ENCODE measurements at regions not wholly inside any gene's neighbourhood (a gene's known extent, or its start where the extent isn't known, plus 50 kb on each side); places are given as distances from the start of the nearest gene placed in this dataset.
A peak's percentile ranks its signal among the peaks of the same experiment; 100 is the strongest.

GRCh38 chr2:51105811-51106210, 73.9 kb upstream of the NRXN1 start:
- TF ChIP-seq, protein P1, sequence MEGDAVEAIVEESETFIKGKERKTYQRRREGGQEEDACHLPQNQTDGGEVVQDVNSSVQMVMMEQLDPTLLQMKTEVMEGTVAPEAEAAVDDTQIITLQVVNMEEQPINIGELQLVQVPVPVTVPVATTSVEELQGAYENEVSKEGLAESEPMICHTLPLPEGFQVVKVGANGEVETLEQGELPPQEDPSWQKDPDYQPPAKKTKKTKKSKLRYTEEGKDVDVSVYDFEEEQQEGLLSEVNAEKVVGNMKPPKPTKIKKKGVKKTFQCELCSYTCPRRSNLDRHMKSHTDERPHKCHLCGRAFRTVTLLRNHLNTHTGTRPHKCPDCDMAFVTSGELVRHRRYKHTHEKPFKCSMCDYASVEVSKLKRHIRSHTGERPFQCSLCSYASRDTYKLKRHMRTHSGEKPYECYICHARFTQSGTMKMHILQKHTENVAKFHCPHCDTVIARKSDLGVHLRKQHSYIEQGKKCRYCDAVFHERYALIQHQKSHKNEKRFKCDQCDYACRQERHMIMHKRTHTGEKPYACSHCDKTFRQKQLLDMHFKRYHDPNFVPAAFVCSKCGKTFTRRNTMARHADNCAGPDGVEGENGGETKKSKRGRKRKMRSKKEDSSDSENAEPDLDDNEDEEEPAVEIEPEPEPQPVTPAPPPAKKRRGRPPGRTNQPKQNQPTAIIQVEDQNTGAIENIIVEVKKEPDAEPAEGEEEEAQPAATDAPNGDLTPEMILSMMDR (IDR thresholded peaks at IDR 0.05) = no peak

GRCh38 chr2:51103205-51103604, 71.3 kb upstream of the NRXN1 start:
- Histone ChIP-seq H3K27ac (no peak overlapping the region), H3K36me3 (no peaks in the 10 kb centered on the region), H3K4me3 (no peak overlapping the region), H3K9me3 (no peaks in the 10 kb centered on the region), H3K27me3 (no peaks in the 10 kb centered on the region), H3K4me1 (no peaks in the 10 kb centered on the region)
- ATAC-seq (peak in 7 of 8 donors; percentile 37 to 91 (median 55)), DNase-seq (peak; percentile 7 to 20)
- WGBS, 2 donors = 15% methylated on average over 6 of the region's 6 CpGs
- intact Hi-C loops (cut with DNase I) = no loop called here
- TF ChIP-seq, protein P1 (IDR thresholded peaks at IDR 0.05) = no peak

More at GRCh38 chr2:51105811-51106210, 73.9 kb upstream of the NRXN1 start:
- Histone ChIP-seq H3K27me3 (no peaks in the 10 kb centered on the region), H3K4me1 (no peaks in the 10 kb centered on the region), H3K36me3 (no peaks in the 10 kb centered on the region), H3K9me3 (no peaks in the 10 kb centered on the region), H3K27ac (no peak overlapping the region), H3K4me3 (no peak overlapping the region)
- intact Hi-C loops (cut with DNase I) = no loop called here
- no peak for ATAC-seq
- WGBS, 2 donors = 83 to 88% methylated on average over 2 of the region's 2 CpGs
- no peak for DNase-seq

DNA sequence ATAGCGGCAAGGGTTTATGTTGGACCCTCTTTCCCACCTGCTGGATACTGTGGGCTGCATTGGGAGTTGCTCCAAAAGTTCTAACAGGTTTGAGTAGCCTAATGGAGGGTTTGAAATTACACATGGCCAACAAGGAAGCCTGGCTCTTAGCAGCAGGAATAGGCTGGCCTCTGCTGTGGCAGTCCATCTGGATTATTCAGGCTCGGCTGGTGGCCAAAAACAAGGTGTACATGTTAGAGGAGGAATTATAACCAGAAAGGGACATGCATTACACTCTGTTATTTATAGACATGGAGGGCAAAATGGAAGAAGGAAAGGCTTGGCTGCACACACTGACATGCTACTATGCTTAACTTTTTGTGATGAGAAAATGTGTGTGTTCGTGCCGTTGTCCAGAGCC, 61.1 kb upstream of the NRXN1 start:
- WGBS, 2 donors = 91% methylated on average over 4 of the region's 4 CpGs
- intact Hi-C loops (cut with DNase I) = no loop called here
- no peak overlapping the region for H3K4me3 ChIP-seq
- DNase-seq (no peak), ATAC-seq (no peak)
- TF ChIP-seq, protein P1 (IDR thresholded peaks at IDR 0.05) = no peak
- no peaks in the 10 kb centered on the region for H3K9me3 ChIP-seq
- H3K27ac ChIP-seq = no peak overlapping the region
- H3K36me3 ChIP-seq = no peaks in the 10 kb centered on the region
- H3K4me1 ChIP-seq = no peaks in the 10 kb centered on the region
- no peaks in the 10 kb centered on the region for H3K27me3 ChIP-seq

DNA sequence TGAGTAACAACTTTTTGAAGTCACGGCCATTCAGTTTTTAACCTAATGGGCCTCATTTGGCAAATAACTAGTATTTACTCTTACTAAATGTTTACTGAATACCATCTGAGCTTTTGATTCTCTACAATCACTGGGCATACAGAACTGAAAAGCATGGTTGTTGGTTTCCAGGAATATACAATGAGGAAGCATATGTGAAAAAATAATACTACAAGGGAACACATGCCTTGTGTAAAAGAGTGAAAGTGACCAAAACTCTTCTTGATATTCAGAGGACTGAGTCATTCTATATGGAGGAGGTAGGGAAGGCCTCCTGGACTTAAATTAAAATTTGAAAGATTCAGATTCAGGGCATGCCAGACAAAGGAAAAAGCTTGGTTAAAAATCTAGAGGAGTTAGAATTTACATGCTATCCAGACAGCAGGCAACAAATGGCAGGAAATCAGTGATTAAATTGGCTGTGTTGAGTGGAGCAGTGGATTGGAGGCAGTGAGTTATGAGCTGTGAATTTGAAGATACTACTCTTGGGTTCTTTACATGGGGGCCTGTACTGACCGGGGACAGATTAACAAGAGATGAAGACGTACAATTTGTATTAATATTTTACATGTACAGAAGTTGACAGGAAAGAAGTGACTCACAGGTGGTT, 53.6 kb upstream of the NRXN1 start:
- no peak overlapping the region for H3K4me3 ChIP-seq
- H3K27me3 ChIP-seq = no peaks in the 10 kb centered on the region
- 77 to 84% methylated on average over 3 of the region's 3 CpGs for WGBS, 2 donors
- DNase-seq (no peak), ATAC-seq (no peak)
- no peaks in the 10 kb centered on the region for H3K4me1 ChIP-seq
- intact Hi-C loops (cut with DNase I) = no loop called here
- H3K36me3 ChIP-seq = no peaks in the 10 kb centered on the region
- H3K9me3 ChIP-seq = no peaks in the 10 kb centered on the region
- no peak overlapping the region for H3K27ac ChIP-seq
- TF ChIP-seq, protein P1 (IDR thresholded peaks at IDR 0.05) = no peak
